HG03280 (cell line): ENCODE measurements at regions not wholly inside any gene's neighbourhood (a gene's known extent, or its start where the extent isn't known, plus 50 kb on each side); places are given as distances from the start of the nearest gene placed in this dataset.
"Not testable (repeated sequence)": the region's sequence is repeated elsewhere in the genome, so short reads cannot be mapped to it uniquely, and the experiment has no call there.

Experiments
- ATAC-seq: cut with Tn5 transposase; IDR thresholded peaks from one replicate; pipeline ENCODE4 v1.9.1; 2021; ENCODE audit warnings: mild to moderate bottlenecking, moderate library complexity; ENCODE audit not compliant: unreplicated experiment

DNA sequence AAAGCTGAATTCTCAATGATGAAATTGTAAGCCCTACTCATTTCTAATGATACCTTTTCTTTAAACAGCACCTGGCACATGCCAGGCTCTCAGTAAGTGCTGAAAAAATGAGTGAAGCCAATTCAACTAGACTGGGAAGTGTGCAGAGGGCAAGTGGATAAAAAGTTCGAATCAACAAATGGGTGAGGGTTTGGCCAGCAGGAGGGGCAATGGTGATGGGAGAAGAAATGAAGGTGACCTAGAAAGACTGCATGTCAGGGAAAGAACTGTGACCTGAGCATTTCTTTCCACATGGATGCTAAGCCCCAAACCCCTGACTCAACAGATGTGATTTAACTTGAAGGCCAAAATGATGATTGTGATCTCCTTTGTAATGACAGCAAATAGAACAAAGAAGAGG is 54.6 kb downstream of the DKK1 start:
- no peak for ATAC-seq

DNA sequence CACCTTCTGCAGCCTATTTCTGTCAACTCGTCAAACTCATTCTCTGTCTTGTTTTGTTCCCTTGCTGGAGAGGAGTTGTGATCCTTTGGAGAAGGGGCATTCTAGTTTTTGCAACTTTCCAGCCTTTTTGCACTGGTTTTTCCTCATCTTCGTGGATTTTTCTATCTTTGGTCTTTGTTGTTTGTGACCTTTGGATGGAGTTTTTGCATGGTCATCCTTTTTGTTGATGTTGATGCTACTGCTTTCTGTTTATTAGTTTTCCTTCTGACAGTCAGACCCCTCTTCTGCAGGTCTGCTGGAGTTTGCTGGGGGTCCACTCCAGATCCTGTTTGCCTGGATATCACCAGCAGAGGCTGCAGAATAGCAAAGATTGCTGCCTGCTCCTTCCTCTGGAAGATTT is 60.1 kb downstream of the DKK1 start:
- ATAC-seq = not testable (repeated sequence)

DNA sequence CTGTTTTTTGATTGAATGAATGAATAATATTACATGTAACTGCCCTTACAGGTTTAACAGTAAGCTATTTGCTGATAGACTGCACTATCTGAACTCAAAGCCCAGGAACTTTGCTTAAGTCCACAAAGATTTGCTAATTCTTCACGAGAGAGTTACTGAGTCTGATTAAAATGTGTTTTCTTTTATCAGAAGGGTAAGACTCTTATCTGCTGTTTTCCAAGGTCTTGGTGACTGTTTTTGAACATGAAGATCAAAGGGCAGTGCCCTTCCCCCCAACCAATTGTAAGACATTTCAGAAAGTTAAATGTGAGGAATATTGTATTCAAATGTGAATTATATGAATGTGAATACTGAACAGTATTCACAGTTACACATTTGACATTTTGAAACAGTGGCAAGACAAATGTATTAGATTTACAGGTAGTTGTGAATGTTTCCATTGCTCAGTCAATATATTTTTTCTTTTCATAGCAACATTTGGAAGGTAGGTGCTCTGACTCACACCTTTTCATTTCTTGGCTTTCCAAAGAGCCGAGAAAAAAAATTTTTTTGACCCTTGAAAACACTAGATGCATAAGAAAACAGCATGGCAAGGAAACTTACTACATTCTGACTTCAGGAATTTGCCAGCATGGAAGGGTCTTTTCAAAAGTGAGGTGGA is 62.7 kb downstream of the DKK1 start:
- ATAC-seq = no peak

DNA sequence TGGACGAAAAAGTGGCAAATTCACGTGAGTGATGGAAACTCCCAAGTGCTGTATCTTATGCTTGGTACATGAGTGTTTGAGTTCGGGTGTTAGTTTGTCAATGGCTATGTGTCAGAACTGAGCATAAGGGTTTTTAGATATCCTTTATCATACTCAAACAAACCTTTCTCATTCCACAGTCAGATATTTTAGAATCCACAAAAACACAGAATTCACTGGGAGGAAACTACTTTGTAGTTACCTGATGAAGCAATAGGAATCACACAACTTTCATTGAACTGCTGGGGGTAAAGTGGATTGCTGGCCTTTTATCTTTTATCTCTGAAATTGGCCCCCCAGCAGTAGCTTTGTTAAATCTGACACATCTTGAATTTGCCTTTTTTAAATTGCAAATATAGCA is 64.0 kb downstream of the DKK1 start:
- ATAC-seq = no peak

DNA sequence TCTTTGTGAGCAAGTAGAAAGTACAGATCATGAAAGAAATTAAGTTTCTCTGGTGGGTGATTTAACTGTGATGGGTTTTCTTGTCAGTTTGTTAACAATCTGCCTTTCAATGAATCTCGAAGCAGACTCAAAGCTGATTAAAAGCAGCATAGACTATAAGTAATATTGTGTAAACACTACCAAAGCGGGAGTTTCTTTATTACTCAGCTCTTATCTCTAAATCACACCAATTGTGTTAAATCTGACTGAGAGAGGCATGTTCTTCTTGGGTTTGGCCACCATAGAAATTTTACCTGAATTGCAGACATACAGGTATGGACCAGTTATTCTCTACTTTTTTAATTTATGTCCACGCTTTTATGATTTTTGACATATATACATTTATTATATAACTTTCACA is 65.2 kb downstream of the DKK1 start:
- ATAC-seq = no peak

DNA sequence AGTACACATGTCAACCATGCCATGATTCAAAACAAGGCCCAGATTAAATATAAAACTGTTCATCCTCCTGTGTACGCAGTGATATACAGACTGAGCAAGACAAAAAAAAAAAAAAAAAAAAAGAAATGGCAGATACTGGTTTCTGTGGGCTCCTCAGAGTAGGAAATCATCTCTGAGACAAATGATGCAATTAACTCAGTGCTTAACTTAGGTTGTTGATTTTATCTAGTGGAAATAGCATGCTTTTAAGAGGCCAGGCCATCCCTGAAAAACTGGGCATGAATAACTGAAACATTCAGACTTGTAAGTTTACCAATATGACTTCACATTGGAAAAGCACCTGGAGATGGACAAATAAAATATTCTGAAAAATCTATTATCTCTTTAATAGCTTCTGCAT is 69.0 kb downstream of the DKK1 start:
- no peak for ATAC-seq

DNA sequence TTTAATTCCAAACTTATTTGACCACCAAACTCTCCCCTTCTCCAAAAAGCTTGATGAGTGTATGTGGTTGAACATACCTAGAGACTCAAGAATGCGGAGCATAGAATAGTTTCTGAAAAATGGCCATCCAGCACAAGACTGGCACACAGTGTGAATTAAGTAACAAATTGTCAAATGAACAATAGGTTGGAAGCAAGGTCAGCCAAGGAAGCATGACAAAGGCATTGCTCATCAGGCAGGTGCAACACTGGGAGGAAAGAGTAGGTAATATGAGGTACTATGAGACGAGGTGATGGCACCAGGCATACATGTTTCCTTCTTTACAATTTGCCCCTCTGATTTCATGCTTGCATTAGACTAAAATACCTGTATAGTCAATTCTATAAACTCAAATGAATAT is 73.7 kb downstream of the DKK1 start:
- ATAC-seq = no peak

DNA sequence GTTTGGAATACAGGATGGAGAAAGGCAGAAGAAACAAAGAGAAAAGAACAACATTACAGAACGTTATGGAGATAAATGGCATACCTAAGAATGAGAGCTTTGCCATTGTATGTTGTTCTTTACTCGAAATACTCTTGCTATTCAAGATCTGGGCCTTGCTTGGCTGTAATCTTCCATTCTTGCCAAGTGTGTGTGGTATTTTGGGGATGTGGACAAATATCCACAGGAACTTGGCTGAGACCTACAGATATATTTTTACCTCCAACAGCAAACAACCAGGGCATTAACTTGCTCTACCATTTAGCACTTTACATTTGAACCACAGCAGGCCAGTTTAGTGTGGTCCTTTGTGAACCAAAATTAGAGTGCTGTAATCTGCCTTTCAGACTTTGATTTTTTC is 76.3 kb downstream of the DKK1 start:
- no peak for ATAC-seq

DNA sequence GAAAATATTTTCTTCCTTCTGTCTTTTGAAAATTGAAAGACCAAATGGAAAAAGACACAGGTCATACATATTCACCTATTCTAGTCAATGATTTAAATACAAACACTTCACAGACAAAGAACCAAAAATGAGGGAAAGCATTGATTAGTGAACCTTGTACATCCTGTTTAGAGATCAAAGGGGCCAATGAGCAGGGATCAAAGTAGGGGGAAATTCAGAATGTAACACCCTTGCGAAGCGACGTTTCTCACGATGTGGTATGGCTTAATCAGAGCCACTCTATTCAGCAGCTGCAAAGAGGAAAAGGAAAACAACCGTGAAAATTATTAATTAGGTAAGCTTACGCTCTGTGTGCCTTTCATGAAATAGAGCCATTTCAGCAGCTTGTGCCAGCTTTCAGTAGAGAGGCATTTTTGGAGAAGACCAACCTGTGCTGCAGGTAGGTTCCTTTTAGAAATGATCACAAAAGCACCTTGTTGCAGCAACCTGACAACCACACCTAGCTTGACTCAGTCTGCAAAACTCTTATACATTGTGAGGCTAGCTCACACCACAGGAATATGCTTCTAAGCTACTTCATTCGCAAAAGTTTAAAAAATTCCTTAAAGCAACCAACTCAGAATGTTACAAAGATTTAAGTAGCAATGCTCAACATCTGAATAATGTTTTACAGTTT is 78.0 kb downstream of the DKK1 start:
- no peak for ATAC-seq

DNA sequence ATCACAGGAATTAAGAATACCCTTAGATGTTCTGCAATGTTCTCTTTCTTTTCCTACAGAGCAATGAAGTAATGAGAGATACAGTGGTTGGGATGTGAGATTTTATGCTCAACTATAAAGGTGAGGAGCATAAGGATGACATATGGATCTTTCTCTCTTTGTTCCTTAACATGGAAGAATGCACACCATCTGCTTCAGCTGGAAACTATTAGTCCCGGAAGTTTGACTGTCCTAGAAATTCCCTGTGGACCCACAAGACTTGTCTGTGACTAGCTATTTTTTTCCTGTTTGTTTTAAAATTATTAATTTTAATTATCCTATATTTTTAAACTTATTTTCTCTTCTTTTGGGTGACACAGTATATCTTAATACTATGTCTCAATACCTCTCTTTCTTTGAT is 80.2 kb downstream of the DKK1 start:
- no peak for ATAC-seq

DNA sequence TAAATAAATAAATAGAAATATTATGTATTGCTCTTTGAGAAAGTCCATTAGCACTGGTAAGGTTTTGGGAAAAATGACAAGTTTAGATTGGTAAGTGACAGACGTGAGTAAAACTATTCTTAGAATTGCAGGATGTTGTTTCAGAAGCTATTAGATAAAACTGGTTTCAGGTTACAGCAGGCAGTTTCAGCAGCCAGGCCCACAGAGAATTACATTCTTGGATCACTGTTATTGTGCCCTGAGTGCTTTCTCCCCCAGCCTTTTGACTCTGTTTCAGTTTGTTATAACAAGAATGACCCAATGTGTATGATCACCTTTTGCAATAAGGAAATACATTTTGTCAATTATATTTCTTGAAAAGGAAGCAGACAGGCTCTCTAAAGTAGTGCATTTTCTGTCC is 86.5 kb downstream of the DKK1 start:
- no peak for ATAC-seq

DNA sequence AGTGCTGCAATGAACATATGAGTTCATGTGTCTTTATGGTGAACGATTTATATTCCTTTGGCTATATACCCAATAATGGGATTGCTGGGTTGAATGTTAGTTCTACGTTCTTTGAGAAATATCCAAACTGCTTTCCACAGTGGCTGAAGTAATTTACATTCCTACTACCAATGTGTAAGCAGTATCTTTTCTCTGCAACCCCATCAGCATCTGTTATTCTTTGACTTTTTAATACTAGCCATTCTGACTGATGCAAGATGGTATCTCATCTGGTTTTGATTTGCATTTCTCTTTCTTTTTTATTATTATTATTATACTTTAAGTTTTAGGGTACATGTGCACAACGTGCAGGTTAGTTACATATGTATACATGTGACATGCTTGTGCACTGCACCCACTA is 89.7 kb downstream of the DKK1 start:
- not testable (repeated sequence) for ATAC-seq

DNA sequence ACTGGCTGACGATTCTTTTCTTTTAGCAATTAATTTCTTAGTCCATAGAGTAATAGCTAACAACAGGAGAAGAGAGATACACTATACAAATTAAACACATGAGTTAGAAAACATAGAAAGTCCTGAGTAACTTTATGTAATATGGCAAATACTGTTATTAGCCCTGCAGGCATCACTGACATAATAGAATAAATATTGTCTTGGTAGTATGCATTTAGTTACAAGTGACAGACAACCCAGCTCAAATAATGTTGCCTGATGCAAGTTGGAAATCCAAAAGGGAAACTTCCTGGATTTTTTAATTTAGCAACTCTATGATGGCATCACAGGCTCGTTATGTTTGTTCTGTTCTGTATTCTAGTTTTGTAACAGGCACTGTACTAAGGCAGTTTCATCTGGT is 95.1 kb downstream of the DKK1 start:
- no peak for ATAC-seq

DNA sequence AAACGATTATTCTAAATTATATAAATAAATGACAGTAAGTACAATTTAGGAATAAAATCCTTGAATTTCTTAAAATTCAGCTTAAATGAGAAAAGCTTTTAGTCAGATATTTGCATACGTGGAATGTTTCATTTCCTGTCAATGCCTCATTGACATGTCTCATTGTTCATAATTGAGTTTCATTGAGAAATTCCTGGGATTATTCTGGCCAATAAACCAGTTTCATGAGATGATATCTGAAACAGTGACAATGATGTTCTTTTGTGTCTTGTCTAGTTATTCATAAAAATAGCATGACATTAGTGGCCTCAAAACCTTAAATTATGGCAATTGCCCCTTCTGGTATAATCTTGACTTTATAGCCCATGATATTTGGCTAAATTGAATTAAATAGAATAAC is 95.8 kb downstream of the DKK1 start:
- ATAC-seq = no peak

DNA sequence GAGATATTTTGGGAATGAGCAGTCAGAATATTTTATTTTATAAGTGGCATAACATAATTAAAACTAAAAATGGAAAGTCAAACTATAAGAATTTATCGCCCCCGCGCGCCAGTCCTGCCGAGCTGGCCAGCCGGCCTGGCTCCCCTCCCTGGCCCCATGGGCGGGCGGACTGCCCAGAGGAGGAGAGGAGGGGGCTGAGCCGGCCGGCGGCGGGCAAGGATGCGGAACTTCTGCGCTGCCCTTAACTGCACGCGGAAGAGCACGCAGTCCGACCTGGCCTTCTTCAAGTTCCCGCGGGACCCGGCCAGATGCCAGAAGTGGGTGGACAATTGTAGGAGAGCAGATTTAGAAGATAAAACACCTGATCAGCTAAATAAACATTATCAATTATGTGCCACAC is 96.8 kb downstream of the DKK1 start:
- no peak for ATAC-seq

DNA sequence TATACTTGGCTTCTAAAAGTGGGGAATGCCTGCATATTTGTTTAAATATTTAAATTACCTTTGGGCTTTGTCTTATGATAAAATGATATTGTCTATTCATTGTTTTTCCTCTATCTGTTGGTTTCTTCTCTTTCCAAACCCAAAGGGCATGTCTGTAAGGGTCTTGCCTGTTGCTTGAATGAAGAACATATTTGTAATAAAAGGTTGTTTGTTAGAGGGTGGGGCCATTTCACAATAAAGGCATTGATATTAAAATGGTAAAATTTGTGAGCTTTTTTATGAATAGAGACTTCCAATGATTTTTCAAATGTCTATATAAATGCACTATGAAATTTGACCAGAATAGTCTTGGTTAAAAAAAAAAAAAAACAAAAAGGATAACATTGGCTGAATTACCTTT is 105.2 kb downstream of the DKK1 start:
- ATAC-seq = no peak

DNA sequence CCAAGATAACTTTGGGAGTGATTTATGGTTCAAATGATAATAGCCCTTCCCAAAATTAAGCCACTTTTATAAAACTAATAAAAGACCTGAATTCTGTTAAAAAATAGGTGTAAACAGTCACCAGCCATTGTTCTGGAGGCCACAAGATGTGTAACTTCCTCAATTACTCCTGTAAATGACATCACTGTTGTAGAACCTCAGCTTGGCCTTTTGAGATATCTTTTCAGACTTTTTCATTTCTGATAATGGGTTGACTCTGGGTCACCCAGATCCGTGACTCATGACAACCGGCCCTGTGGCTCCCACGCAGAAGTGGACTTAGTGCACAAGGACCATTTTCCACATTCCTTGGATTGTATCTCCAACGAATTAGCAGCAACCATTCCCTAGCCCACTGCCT is 106.6 kb downstream of the DKK1 start:
- no peak for ATAC-seq

DNA sequence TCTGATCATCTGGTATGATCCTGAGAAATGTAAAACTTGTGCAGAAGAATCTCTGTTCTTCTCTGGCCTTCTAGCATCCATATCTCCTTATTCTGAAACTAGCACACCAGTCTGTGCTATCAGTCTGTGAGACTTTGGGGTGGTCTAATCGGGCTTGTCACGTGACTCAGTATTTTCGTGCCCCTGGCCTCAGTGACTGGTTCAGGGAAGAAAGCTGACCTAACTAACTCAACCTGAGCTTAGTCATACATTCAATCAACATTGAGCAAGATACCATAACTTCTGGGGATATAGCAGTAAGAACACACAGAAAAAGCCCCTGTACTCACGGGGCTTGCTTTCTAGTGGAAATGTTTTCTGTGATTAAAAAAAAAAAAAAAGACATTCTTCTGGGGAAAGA is 109.3 kb downstream of the DKK1 start:
- ATAC-seq = no peak

DNA sequence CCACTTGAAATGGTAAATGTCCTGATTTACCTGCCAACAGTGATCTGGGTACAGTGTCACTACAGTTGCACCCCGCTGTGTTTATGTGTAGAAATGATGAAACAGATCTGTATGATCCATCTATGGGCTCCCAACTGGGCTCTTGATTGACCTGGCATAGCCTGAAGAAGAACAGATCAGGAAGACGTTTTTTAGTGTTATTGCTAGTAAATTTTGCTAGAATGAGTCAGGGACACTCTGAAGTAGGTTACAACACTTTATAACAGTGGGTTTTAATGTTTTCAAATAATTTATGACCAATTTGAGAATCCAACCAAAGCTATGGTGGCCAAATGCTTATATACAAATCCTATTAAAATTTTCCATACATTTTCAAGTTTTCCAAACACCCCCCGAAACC is 110.3 kb downstream of the DKK1 start:
- no peak for ATAC-seq

DNA sequence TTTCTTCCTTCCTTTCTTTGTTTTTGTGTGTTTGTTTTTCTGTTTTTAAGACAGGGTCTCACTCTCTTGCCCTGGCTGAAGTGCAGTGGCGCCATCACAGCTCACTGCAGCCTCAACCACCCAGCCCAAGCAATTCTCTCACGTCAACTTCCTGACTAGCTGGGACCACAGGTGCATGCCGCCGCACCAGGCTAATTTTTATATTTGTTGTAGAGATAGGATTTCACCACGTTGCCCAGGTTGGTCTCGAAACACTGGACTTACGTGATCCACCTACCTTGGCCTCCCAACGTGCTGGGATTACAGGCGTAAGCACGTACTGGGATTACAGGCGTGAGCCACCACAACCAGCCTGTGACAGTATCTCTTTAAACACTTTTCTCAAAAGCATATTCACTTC is 120.7 kb downstream of the DKK1 start:
- ATAC-seq = no peak

DNA sequence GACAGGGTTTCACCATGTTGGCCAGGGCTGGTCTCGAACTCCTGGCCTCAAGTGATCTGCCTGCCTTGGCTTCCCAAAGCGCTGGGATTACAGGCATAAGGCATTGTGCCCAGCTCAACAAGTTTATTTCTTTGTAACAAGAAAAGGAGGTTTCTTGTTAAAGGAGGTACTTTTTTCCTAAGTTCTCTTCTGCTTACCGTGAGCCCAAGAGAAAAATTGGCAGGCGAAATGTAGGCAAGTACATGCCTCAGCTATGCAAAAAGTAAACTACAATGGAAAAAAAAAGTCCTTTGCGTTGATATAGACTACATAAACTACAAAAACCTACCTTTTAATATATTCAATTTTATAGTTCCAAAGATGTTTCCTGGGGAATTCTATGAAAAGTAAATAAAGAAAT is 122.6 kb downstream of the DKK1 start:
- ATAC-seq = no peak

DNA sequence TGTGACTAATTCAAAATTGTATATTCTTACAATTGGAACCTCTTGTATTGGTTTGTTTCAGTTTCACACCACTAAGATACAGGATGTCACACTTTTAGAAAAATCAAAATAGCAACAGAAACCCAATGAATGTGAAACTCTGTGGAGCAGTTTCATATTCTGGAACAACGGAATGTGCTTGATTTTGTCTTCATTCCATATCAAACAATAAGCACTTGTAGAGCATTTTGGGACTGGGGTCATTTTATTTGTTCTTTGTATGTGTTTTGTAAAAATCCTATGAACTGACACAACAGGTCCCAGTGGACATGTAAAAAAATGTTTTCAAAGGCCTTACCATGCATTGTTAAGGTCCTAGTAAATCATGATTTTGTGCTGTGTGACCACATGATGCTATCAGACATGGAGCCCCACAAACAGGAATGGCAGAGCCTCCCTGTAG is 123.1 kb downstream of the DKK1 start:
- peak; percentile 91 for ATAC-seq

DNA sequence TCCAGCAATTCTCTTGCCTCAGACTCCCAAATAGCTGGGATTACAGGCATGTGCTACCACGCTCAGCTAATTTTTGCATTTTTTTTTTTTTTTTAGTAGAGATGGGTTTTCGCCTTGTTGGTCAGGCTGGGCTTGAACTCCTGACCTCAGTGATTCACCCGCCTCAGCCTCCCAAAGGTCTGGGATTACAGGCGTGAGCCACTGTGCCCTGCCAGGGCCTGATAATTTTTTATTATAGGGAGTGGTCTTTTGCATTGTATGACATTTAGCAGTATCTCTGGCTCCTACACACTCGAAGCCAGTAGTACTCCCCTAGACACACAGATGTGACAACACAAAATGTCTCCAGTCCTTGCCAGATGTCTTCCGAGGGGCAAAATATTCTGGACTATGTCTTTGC is 124.0 kb downstream of the DKK1 start:
- no peak for ATAC-seq
